ENCODE measurements at regions not wholly inside any gene's neighbourhood (a gene's known extent, or its start where the extent isn't known, plus 50 kb on each side); places are given as distances from the start of the nearest gene placed in this dataset.

- TF ChIP-seq ZFP41 (tag by site-specific recombination; IDR thresholded peaks at IDR 0.05; ENCODE audit: borderline replicate concordance), result no peak
- TF ChIP-seq CTCF (tag by site-specific recombination; IDR thresholded peaks at IDR 0.05), result no peak
These were observed 125.7 kb upstream of the SNTG2 start for GRCh38 chr2:824954-825353.
